GM12801 (cell line): ENCODE measurements at regions not wholly inside any gene's neighbourhood (a gene's known extent, or its start where the extent isn't known, plus 50 kb on each side); places are given as distances from the start of the nearest gene placed in this dataset.

Source experiments
- CTCF ChIP-seq: IDR thresholded peaks from one replicate; pipeline ENCODE4 v1.5.1; 2011; ENCODE audit warnings: control low read depth; ENCODE audit not compliant: insufficient read length; ENCODE audit errors: extremely low read depth

GRCh38 chr5:104793031-104793754 is 1230.6 kb upstream of the NUDT12 start:
- TF ChIP-seq CTCF = no peak

GRCh38 chr5:104789366-104789765 is 1226.8 kb upstream of the NUDT12 start:
- no peak for TF ChIP-seq CTCF

- no peak for TF ChIP-seq CTCF
Measured at GRCh38 chr5:104785097-104785496, 1222.5 kb upstream of the NUDT12 start.

GRCh38 chr5:104774372-104774771 is 1211.8 kb upstream of the NUDT12 start:
- TF ChIP-seq CTCF = no peak

- no peak for TF ChIP-seq CTCF
Measured at GRCh38 chr5:104764197-104764596, 1201.6 kb upstream of the NUDT12 start.

- TF ChIP-seq CTCF = no peak
Measured at GRCh38 chr5:104763216-104763615, 1200.6 kb upstream of the NUDT12 start.

- TF ChIP-seq CTCF = no peak
Measured at GRCh38 chr5:104757915-104758314, 1195.3 kb upstream of the NUDT12 start.

GRCh38 chr5:104755806-104756205 is 1193.2 kb upstream of the NUDT12 start:
- no peak for TF ChIP-seq CTCF
